A549 (cell line): ENCODE measurements at regions not wholly inside any gene's neighbourhood (a gene's known extent, or its start where the extent isn't known, plus 50 kb on each side); places are given as distances from the start of the nearest gene placed in this dataset.

Source experiments
- KDM5A ChIP-seq: fragments of 200-600 bp; sonication (generic); IDR thresholded peaks from 2 replicates; pipeline ENCODE4 v1.6.1; 2016; ENCODE audit warnings: antibody characterized with exemption, mild to moderate bottlenecking
- POLR2A ChIP-seq: IDR thresholded peaks from 2 replicates; pipeline ENCODE4 v1.6.1; 2012; ENCODE audit warnings: mild to moderate bottlenecking, low read length
- RFX5 ChIP-seq: fragments of 450-650 bp; IDR thresholded peaks from 2 replicates; pipeline ENCODE4 v1.7.1; 2014; ENCODE audit warnings: antibody characterized with exemption, mild to moderate bottlenecking, moderate library complexity
- ZSCAN20 ChIP-seq: fragments of 250-450 bp; sonication (Bioruptor Pico); IDR thresholded peaks from 2 replicates; pipeline ENCODE4 v1.8.0; 2022; ENCODE audit warnings: mild to moderate bottlenecking, moderate library complexity
- TF ChIP-seq, protein P1 (sequence below): fragments of >200 bp; sonication (Bioruptor Twin); formaldehyde crosslinking; IDR thresholded peaks from 3 replicates; pipeline ENCODE4 v1.5.1; 2016

DNA sequence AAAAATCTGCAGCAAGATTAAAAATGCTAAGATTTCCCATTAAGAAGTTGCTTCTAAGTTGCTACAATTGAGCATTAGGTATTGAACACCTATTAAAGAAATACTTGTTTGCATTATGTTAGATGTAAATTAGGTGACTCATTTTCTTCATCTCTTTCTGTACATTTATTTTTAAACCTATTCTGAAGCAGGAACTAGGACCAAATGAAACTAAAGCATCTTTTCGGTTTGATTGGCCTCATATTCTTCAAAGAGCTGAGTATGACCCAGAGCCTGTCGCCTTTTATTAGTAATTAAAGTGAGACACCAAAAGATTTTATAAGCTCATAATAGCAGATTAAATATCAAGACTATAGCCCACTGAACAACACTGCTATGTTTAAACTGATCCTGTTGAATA is 83.4 kb upstream of the ZEB2 start:
- TF ChIP-seq, protein P1, sequence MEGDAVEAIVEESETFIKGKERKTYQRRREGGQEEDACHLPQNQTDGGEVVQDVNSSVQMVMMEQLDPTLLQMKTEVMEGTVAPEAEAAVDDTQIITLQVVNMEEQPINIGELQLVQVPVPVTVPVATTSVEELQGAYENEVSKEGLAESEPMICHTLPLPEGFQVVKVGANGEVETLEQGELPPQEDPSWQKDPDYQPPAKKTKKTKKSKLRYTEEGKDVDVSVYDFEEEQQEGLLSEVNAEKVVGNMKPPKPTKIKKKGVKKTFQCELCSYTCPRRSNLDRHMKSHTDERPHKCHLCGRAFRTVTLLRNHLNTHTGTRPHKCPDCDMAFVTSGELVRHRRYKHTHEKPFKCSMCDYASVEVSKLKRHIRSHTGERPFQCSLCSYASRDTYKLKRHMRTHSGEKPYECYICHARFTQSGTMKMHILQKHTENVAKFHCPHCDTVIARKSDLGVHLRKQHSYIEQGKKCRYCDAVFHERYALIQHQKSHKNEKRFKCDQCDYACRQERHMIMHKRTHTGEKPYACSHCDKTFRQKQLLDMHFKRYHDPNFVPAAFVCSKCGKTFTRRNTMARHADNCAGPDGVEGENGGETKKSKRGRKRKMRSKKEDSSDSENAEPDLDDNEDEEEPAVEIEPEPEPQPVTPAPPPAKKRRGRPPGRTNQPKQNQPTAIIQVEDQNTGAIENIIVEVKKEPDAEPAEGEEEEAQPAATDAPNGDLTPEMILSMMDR, result no peak
- TF ChIP-seq RFX5 (no peak), KDM5A (no peak), ZSCAN20 (CRISPR knock-in tag) (no peak), POLR2A (no peak)
